Neural cell (in vitro differentiated cells): ENCODE measurements at regions not wholly inside any gene's neighbourhood (a gene's known extent, or its start where the extent isn't known, plus 50 kb on each side); places are given as distances from the start of the nearest gene placed in this dataset.

Experiments
- H2AFZ ChIP-seq: fragments of 200-600, 300-800 bp; sonication (generic), shearing (Covaris generic); 2 replicates; pipeline ENCODE4 v1.6.0; 2014; ENCODE audit warnings: low read depth, mild to moderate bottlenecking, antibody characterized with exemption, low read length, moderate library complexity
- H3F3A ChIP-seq: fragments of 200-600 bp; shearing (Covaris generic); 2 replicates; pipeline ENCODE4 v1.6.1; 2016; ENCODE audit warnings: mild to moderate bottlenecking, moderate library complexity, mixed read lengths, antibody characterized with exemption, low read length; ENCODE audit not compliant: insufficient read depth, poor library complexity, severe bottlenecking
- H3K27ac ChIP-seq: fragments of 200-600, 300-800 bp; sonication (generic), shearing (Covaris generic); 2 replicates; pipeline ENCODE4 v1.5.1; 2014; ENCODE audit warnings: mild to moderate bottlenecking, low read length, moderate library complexity
- H3K27me3 ChIP-seq: fragments of 300-800, 200-600 bp; sonication (generic), shearing (Covaris generic); 2 replicates; pipeline ENCODE4 v1.6.0; 2014; ENCODE audit warnings: mild to moderate bottlenecking, low read depth, low read length, moderate library complexity; ENCODE audit not compliant: insufficient read depth
- H3K36me3 ChIP-seq: fragments of 300-800, 200-600 bp; sonication (generic), shearing (Covaris generic); 2 replicates; pipeline ENCODE4 v1.5.1; 2014; ENCODE audit warnings: mild to moderate bottlenecking, antibody characterized with exemption, low read length, moderate library complexity; ENCODE audit not compliant: insufficient read depth
- H3K4me2 ChIP-seq: fragments of 300-800, 200-600 bp; sonication (generic), shearing (Covaris generic); 2 replicates; pipeline ENCODE4 v1.6.0; 2014; ENCODE audit warnings: mild to moderate bottlenecking, low read length
- H3K4me3 ChIP-seq: fragments of 300-800, 200-600 bp; sonication (generic), shearing (Covaris generic); 2 replicates; pipeline ENCODE4 v1.5.1; 2014; ENCODE audit warnings: mild to moderate bottlenecking, low read length, moderate library complexity
- H3K79me2 ChIP-seq: fragments of 200-600 bp; shearing (Covaris generic); replicated peaks from 2 replicates; pipeline ENCODE4 v1.6.0; 2014; ENCODE audit warnings: mild to moderate bottlenecking, low read length, moderate library complexity; ENCODE audit not compliant: insufficient read depth
- H3K9ac ChIP-seq: fragments of 300-800, 200-600 bp; sonication (generic), shearing (Covaris generic); 2 replicates; pipeline ENCODE4 v1.6.1; 2016; ENCODE audit warnings: mild to moderate bottlenecking, low read length, mixed read lengths
- H3K9me2 ChIP-seq: fragments of 200-600 bp; shearing (Covaris generic); 2 replicates; pipeline ENCODE4 v1.6.1; 2016; ENCODE audit warnings: mild to moderate bottlenecking, low read length, mixed read lengths; ENCODE audit not compliant: insufficient read depth
- H3K9me3 ChIP-seq: fragments of 200-600, 300-800 bp; sonication (generic), shearing (Covaris generic); 2 replicates; pipeline ENCODE4 v1.6.1; 2016; ENCODE audit warnings: mild to moderate bottlenecking, mixed run types, low read length, moderate library complexity, mixed read lengths
- H4K20me1 ChIP-seq: fragments of 200-600 bp; shearing (Covaris generic); 2 replicates; pipeline ENCODE4 v1.6.1; 2016; ENCODE audit warnings: mild to moderate bottlenecking, mixed run types; ENCODE audit not compliant: insufficient read depth
- CTCF ChIP-seq: fragments of 450-650 bp; IDR thresholded peaks from 2 replicates; pipeline ENCODE4 v1.5.1; 2014; ENCODE audit warnings: antibody characterized with exemption, mild to moderate bottlenecking, moderate library complexity; ENCODE audit not compliant: poor library complexity, severe bottlenecking
- EP300 ChIP-seq: fragments of 450-650 bp; conservative IDR thresholded peaks from 2 replicates; pipeline ENCODE4 v1.6.1; 2014; ENCODE audit warnings: antibody characterized with exemption, mild to moderate bottlenecking, moderate library complexity; ENCODE audit not compliant: poor library complexity, severe bottlenecking
- EZH2 ChIP-seq: fragments of 200-600, 300-800 bp; shearing (Covaris generic), sonication (generic); IDR thresholded peaks from 2 replicates; pipeline ENCODE4 v1.6.1; 2014; ENCODE audit warnings: antibody characterized with exemption, low read length, borderline replicate concordance, mild to moderate bottlenecking; ENCODE audit not compliant: insufficient read depth, poor library complexity, severe bottlenecking
- MXI1 ChIP-seq: fragments of 450-650 bp; conservative IDR thresholded peaks from 2 replicates; pipeline ENCODE4 v1.6.1; 2014; ENCODE audit warnings: antibody characterized with exemption, mild to moderate bottlenecking; ENCODE audit not compliant: poor library complexity, severe bottlenecking
- POLR2AphosphoS5 ChIP-seq: IDR thresholded peaks from 2 replicates; pipeline ENCODE4 v1.6.1; 2012
- RAD21 ChIP-seq: fragments of 450-650 bp; conservative IDR thresholded peaks from 2 replicates; pipeline ENCODE4 v1.6.1; 2014; ENCODE audit warnings: antibody characterized with exemption, mild to moderate bottlenecking, moderate library complexity
- REST ChIP-seq: IDR thresholded peaks from 2 replicates; pipeline ENCODE4 v1.6.1; 2012; ENCODE audit warnings: borderline replicate concordance
- SMC3 ChIP-seq: fragments of 450-650 bp; conservative IDR thresholded peaks from 2 replicates; pipeline ENCODE4 v1.6.1; 2014; ENCODE audit warnings: antibody characterized with exemption, mild to moderate bottlenecking, moderate library complexity; ENCODE audit not compliant: poor library complexity
- TAF1 ChIP-seq: IDR thresholded peaks from 2 replicates; pipeline ENCODE4 v1.6.1; 2012; ENCODE audit warnings: low read depth

GRCh38 chr5:17087035-17087434, 130.4 kb upstream of the BASP1 start:
- Histone ChIP-seq H4K20me1 (no peaks in the 10 kb centered on the region), H3K79me2 (no peaks in the 10 kb centered on the region), H3F3A (no peaks in the 10 kb centered on the region), H3K36me3 (no peaks in the 10 kb centered on the region), H2AFZ (no peak overlapping the region), H3K4me3 (no peak overlapping the region), H3K27ac (no peak overlapping the region), H3K9me2 (no peaks in the 10 kb centered on the region), H3K9ac (no peak overlapping the region), H3K27me3 (no peaks in the 10 kb centered on the region), H3K9me3 (no peaks in the 10 kb centered on the region), H3K4me2 (no peak overlapping the region)
- TF ChIP-seq CTCF (no peak), EP300 (no peak), EZH2 (no peak), SMC3 (no peak), RAD21 (no peak), MXI1 (no peak), POLR2AphosphoS5 (no peak), REST (no peak), TAF1 (no peak)

- H3K79me2 ChIP-seq: no peaks in the 10 kb centered on the region
- no peaks in the 10 kb centered on the region for H3K36me3 ChIP-seq
- TF ChIP-seq MXI1: no peak
- TF ChIP-seq EZH2: no peak
- TF ChIP-seq POLR2AphosphoS5: no peak
- no peak for TF ChIP-seq CTCF
- TF ChIP-seq RAD21: no peak
- TF ChIP-seq SMC3: no peak
- TF ChIP-seq REST: no peak
- TF ChIP-seq TAF1: no peak
- TF ChIP-seq EP300: no peak
- no peak overlapping the region for H2AFZ ChIP-seq
- no peaks in the 10 kb centered on the region for H3K27me3 ChIP-seq
- H3K9me3 ChIP-seq: no peaks in the 10 kb centered on the region
- no peaks in the 10 kb centered on the region for H3K9me2 ChIP-seq
- no peaks in the 10 kb centered on the region for H4K20me1 ChIP-seq
- H3K9ac ChIP-seq: no peak overlapping the region
- no peak overlapping the region for H3K27ac ChIP-seq
- no peak overlapping the region for H3K4me3 ChIP-seq
- no peaks in the 10 kb centered on the region for H3F3A ChIP-seq
- H3K4me2 ChIP-seq: no peak overlapping the region
Measured at GRCh38 chr5:17088051-17088450, 129.4 kb upstream of the BASP1 start.
